ENCODE measurements at regions not wholly inside any gene's neighbourhood (a gene's known extent, or its start where the extent isn't known, plus 50 kb on each side); places are given as distances from the start of the nearest gene placed in this dataset.
A peak's percentile ranks its signal among the peaks of the same experiment; 100 is the strongest.

- Mint-ChIP-seq H3K27me3 (no peaks in the 10 kb centered on the region), H3K27ac (no peak overlapping the region), H3K4me3 (no peak overlapping the region)
Observed at GRCh38 chr5:87886164-87886563, 382.5 kb downstream of the TMEM161B start.

GRCh38 chr5:87885758-87886157 is 382.9 kb downstream of the TMEM161B start:
- Histone ChIP-seq H3K4me1 (ENCODE audit: control insufficient read depth, insufficient read depth, low read length, poor library complexity, severe bottlenecking) (no peaks in the 10 kb centered on the region), H3K4me3 (ENCODE audit: low read depth, low read length) (no peak overlapping the region), H3K36me3 (ENCODE audit: control insufficient read depth, insufficient read depth, low read length) (no peaks in the 10 kb centered on the region), H3K9me3 (ENCODE audit: control insufficient read depth in 2 of 2, low read length in 2 of 2) (no peaks in the 10 kb centered on the region), H3K27me3 (ENCODE audit: control insufficient read depth, insufficient read depth, low read length) (no peaks in the 10 kb centered on the region), H3K27ac (ENCODE audit: insufficient read depth, low read length, poor library complexity, severe bottlenecking) (no peak overlapping the region)
- Mint-ChIP-seq H3K27me3 (no peaks in the 10 kb centered on the region), H3K36me3 (no peaks in the 10 kb centered on the region), H3K4me1 (no peaks in the 10 kb centered on the region), H3K4me3 (no peak overlapping the region), H3K9me3 (peaks cover 0 to 7% (median 4%) of the 10 kb centered on the region in 7 donors), H3K27ac (no peak overlapping the region)
- ATAC-seq (ENCODE audit: low read depth in 2 of 2), result no peak
- DNase-seq, result no peak

More at GRCh38 chr5:87886164-87886563, 382.5 kb downstream of the TMEM161B start:
- no peak for ATAC-seq (ENCODE audit: low read depth in 2 of 2)
- DNase-seq, result no peak
- Histone ChIP-seq H3K36me3 (ENCODE audit: control insufficient read depth, insufficient read depth, low read length) (no peaks in the 10 kb centered on the region), H3K27me3 (ENCODE audit: control insufficient read depth, insufficient read depth, low read length) (no peaks in the 10 kb centered on the region), H3K9me3 (ENCODE audit: control insufficient read depth in 2 of 2, low read length in 2 of 2) (no peaks in the 10 kb centered on the region), H3K4me1 (ENCODE audit: control insufficient read depth, insufficient read depth, low read length, poor library complexity, severe bottlenecking) (no peaks in the 10 kb centered on the region), H3K4me3 (ENCODE audit: low read depth, low read length) (no peak overlapping the region), H3K27ac (ENCODE audit: insufficient read depth, low read length, poor library complexity, severe bottlenecking) (no peak overlapping the region)
- H3K9me3 Mint-ChIP-seq, result peaks cover 0 to 7% (median 3%) of the 10 kb centered on the region in 7 donors
- H3K4me1 Mint-ChIP-seq, result no peaks in the 10 kb centered on the region
- H3K36me3 Mint-ChIP-seq, result no peaks in the 10 kb centered on the region

- Histone ChIP-seq H3K36me3 (ENCODE audit: control insufficient read depth, insufficient read depth, low read length) (no peaks in the 10 kb centered on the region), H3K27me3 (ENCODE audit: control insufficient read depth, insufficient read depth, low read length) (no peaks in the 10 kb centered on the region), H3K4me1 (ENCODE audit: control insufficient read depth, insufficient read depth, low read length, poor library complexity, severe bottlenecking) (no peaks in the 10 kb centered on the region), H3K9me3 (ENCODE audit: control insufficient read depth in 2 of 2, low read length in 2 of 2) (no peaks in the 10 kb centered on the region), H3K27ac (ENCODE audit: insufficient read depth, low read length, poor library complexity, severe bottlenecking) (no peak overlapping the region), H3K4me3 (ENCODE audit: low read depth, low read length) (no peak overlapping the region)
- Mint-ChIP-seq H3K27me3 (no peaks in the 10 kb centered on the region), H3K27ac (no peak overlapping the region), H3K4me1 (no peaks in the 10 kb centered on the region), H3K36me3 (no peaks in the 10 kb centered on the region), H3K9me3 (peaks cover 0 to 19% (median 2%) of the 10 kb centered on the region in 7 donors), H3K4me3 (no peak overlapping the region)
- DNase-seq, result no peak
- ATAC-seq (ENCODE audit: low read depth in 2 of 2), result no peak
Observed at GRCh38 chr5:87877495-87877894, 391.1 kb downstream of the TMEM161B start.

- Mint-ChIP-seq H3K4me1 (no peaks in the 10 kb centered on the region), H3K27ac (no peak overlapping the region), H3K36me3 (no peaks in the 10 kb centered on the region), H3K4me3 (no peak overlapping the region), H3K9me3 (peaks cover 0 to 19% (median 2%) of the 10 kb centered on the region in 7 donors), H3K27me3 (no peaks in the 10 kb centered on the region)
- H3K36me3 ChIP-seq (ENCODE audit: control insufficient read depth, insufficient read depth, low read length), result no peaks in the 10 kb centered on the region
- no peak for ATAC-seq (ENCODE audit: low read depth in 2 of 2)
- H3K27me3 ChIP-seq (ENCODE audit: control insufficient read depth, insufficient read depth, low read length), result no peaks in the 10 kb centered on the region
- H3K4me3 ChIP-seq (ENCODE audit: low read depth, low read length), result no peak overlapping the region
- H3K4me1 ChIP-seq (ENCODE audit: control insufficient read depth, insufficient read depth, low read length, poor library complexity, severe bottlenecking), result no peaks in the 10 kb centered on the region
- H3K9me3 ChIP-seq (ENCODE audit: control insufficient read depth in 2 of 2, low read length in 2 of 2), result no peaks in the 10 kb centered on the region
- no peak overlapping the region for H3K27ac ChIP-seq (ENCODE audit: insufficient read depth, low read length, poor library complexity, severe bottlenecking)
- no peak for DNase-seq
Observed at GRCh38 chr5:87877023-87877422, 391.6 kb downstream of the TMEM161B start.

GRCh38 chr5:87876616-87877015 is 392.0 kb downstream of the TMEM161B start:
- Mint-ChIP-seq H3K36me3 (no peaks in the 10 kb centered on the region), H3K27me3 (no peaks in the 10 kb centered on the region), H3K4me1 (no peaks in the 10 kb centered on the region), H3K27ac (no peak overlapping the region), H3K4me3 (no peak overlapping the region), H3K9me3 (peaks cover 0 to 19% (median 2%) of the 10 kb centered on the region in 7 donors)
- ATAC-seq (ENCODE audit: low read depth in 2 of 2) (no peak), DNase-seq (no peak)
- Histone ChIP-seq H3K9me3 (ENCODE audit: control insufficient read depth in 2 of 2, low read length in 2 of 2) (no peaks in the 10 kb centered on the region), H3K4me3 (ENCODE audit: low read depth, low read length) (no peak overlapping the region), H3K4me1 (ENCODE audit: control insufficient read depth, insufficient read depth, low read length, poor library complexity, severe bottlenecking) (no peaks in the 10 kb centered on the region), H3K27me3 (ENCODE audit: control insufficient read depth, insufficient read depth, low read length) (no peaks in the 10 kb centered on the region), H3K36me3 (ENCODE audit: control insufficient read depth, insufficient read depth, low read length) (no peaks in the 10 kb centered on the region), H3K27ac (ENCODE audit: insufficient read depth, low read length, poor library complexity, severe bottlenecking) (no peak overlapping the region)

GRCh38 chr5:87872986-87873385 is 395.7 kb downstream of the TMEM161B start:
- H3K27me3 ChIP-seq (ENCODE audit: control insufficient read depth, insufficient read depth, low read length), result no peaks in the 10 kb centered on the region
- no peak overlapping the region for H3K4me3 ChIP-seq (ENCODE audit: low read depth, low read length)
- H3K4me1 Mint-ChIP-seq, result no peaks in the 10 kb centered on the region
- peaks cover 0 to 3% (median 0%) of the 10 kb centered on the region in 7 donors for H3K9me3 Mint-ChIP-seq
- H3K27me3 Mint-ChIP-seq, result no peaks in the 10 kb centered on the region
- no peaks in the 10 kb centered on the region for H3K36me3 ChIP-seq (ENCODE audit: control insufficient read depth, insufficient read depth, low read length)
- H3K4me3 Mint-ChIP-seq, result no peak overlapping the region
- no peak overlapping the region for H3K27ac ChIP-seq (ENCODE audit: insufficient read depth, low read length, poor library complexity, severe bottlenecking)
- H3K36me3 Mint-ChIP-seq, result no peaks in the 10 kb centered on the region
- H3K9me3 ChIP-seq (ENCODE audit: control insufficient read depth in 2 of 2, low read length in 2 of 2), result no peaks in the 10 kb centered on the region
- H3K27ac Mint-ChIP-seq, result no peak overlapping the region
- no peak for DNase-seq
- no peak for ATAC-seq (ENCODE audit: low read depth in 2 of 2)
- H3K4me1 ChIP-seq (ENCODE audit: control insufficient read depth, insufficient read depth, low read length, poor library complexity, severe bottlenecking), result no peaks in the 10 kb centered on the region

- peaks cover 0 to 3% (median 0%) of the 10 kb centered on the region in 7 donors for H3K9me3 Mint-ChIP-seq
- no peak overlapping the region for H3K4me3 Mint-ChIP-seq
- H3K27me3 ChIP-seq (ENCODE audit: control insufficient read depth, insufficient read depth, low read length), result no peaks in the 10 kb centered on the region
- H3K27ac Mint-ChIP-seq, result no peak overlapping the region
- DNase-seq (no peak), ATAC-seq (ENCODE audit: low read depth in 2 of 2) (no peak)
- H3K27ac ChIP-seq (ENCODE audit: insufficient read depth, low read length, poor library complexity, severe bottlenecking), result no peak overlapping the region
- no peaks in the 10 kb centered on the region for H3K4me1 ChIP-seq (ENCODE audit: control insufficient read depth, insufficient read depth, low read length, poor library complexity, severe bottlenecking)
- no peaks in the 10 kb centered on the region for H3K27me3 Mint-ChIP-seq
- no peaks in the 10 kb centered on the region for H3K4me1 Mint-ChIP-seq
- no peaks in the 10 kb centered on the region for H3K9me3 ChIP-seq (ENCODE audit: control insufficient read depth in 2 of 2, low read length in 2 of 2)
- no peak overlapping the region for H3K4me3 ChIP-seq (ENCODE audit: low read depth, low read length)
- H3K36me3 ChIP-seq (ENCODE audit: control insufficient read depth, insufficient read depth, low read length), result no peaks in the 10 kb centered on the region
- no peaks in the 10 kb centered on the region for H3K36me3 Mint-ChIP-seq
Observed at GRCh38 chr5:87868792-87869191, 399.9 kb downstream of the TMEM161B start.

GRCh38 chr5:87867281-87867680 is 401.4 kb downstream of the TMEM161B start:
- H3K9me3 ChIP-seq (ENCODE audit: control insufficient read depth in 2 of 2, low read length in 2 of 2), result no peaks in the 10 kb centered on the region
- H3K4me3 ChIP-seq (ENCODE audit: low read depth, low read length), result no peak overlapping the region
- H3K4me1 Mint-ChIP-seq, result no peaks in the 10 kb centered on the region
- H3K27ac ChIP-seq (ENCODE audit: insufficient read depth, low read length, poor library complexity, severe bottlenecking), result no peak overlapping the region
- no peak for DNase-seq
- H3K27me3 ChIP-seq (ENCODE audit: control insufficient read depth, insufficient read depth, low read length), result no peaks in the 10 kb centered on the region
- H3K4me1 ChIP-seq (ENCODE audit: control insufficient read depth, insufficient read depth, low read length, poor library complexity, severe bottlenecking), result no peaks in the 10 kb centered on the region
- H3K27ac Mint-ChIP-seq, result no peak overlapping the region
- H3K36me3 ChIP-seq (ENCODE audit: control insufficient read depth, insufficient read depth, low read length), result no peaks in the 10 kb centered on the region
- ATAC-seq (ENCODE audit: low read depth in 2 of 2), result no peak
- H3K27me3 Mint-ChIP-seq, result no peaks in the 10 kb centered on the region
- peaks cover 0 to 11% (median 2%) of the 10 kb centered on the region in 7 donors for H3K9me3 Mint-ChIP-seq
- H3K4me3 Mint-ChIP-seq, result peak overlapping the region in 1 of 4 donors; percentile 64
- no peaks in the 10 kb centered on the region for H3K36me3 Mint-ChIP-seq
